GM12878 (cell line): ENCODE measurements at regions not wholly inside any gene's neighbourhood (a gene's known extent, or its start where the extent isn't known, plus 50 kb on each side); places are given as distances from the start of the nearest gene placed in this dataset.

Experiments
- ATAC-seq: fragments of 200-7000 bp; cut with Tn5 transposase; 3 replicates; pipeline ENCODE4 v1.9.1; 2020; ENCODE audit warnings: mild to moderate bottlenecking, moderate library complexity
- BruUV-seq: library from RNA; stranded (reverse); fragments of 400-500 nt; replicated peaks from 2 replicates; lab custom pipeline; 2021; lab: Mats Ljungman, UMichigan
- CTCF ChIA-PET: fragments of 300-600 bp; sonication (Branson Sonifier 250); formaldehyde crosslinking; extraction: SDS; loops from one replicate; lab custom pipeline; 2021; ENCODE audit warnings: inconsistent platforms; lab: Yijun Ruan, JAX
- POLR2A ChIA-PET: fragments of 350-600 bp; formaldehyde crosslinking; extraction: SDS; loops from one replicate; lab custom pipeline; 2021; ENCODE audit warnings: inconsistent platforms; lab: Charles Lee
- RAD21 ChIA-PET: fragments of 300-600 bp; sonication (Branson Sonifier 250); formaldehyde crosslinking; loops from one replicate; lab custom pipeline; 2023; ENCODE audit warnings: antibody characterized with exemption; ENCODE audit not compliant: unreplicated experiment; lab: Charles Lee
- SMC1A ChIA-PET: fragments of 300-600 bp; sonication (Branson Sonifier 250); formaldehyde crosslinking; loops from one replicate; lab custom pipeline; 2023; ENCODE audit not compliant: unreplicated experiment, uncharacterized antibody; lab: Charles Lee
- DNase-seq: peaks from one replicate; pipeline ENCODE4 v3.0.0-alpha.2; 2011; ENCODE audit warnings: low read depth, low spot score
- FAIRE-seq: peaks from 3 replicates; lab custom pipeline; 2011; peaks lifted over from hg19 to GRCh38; lab: Jason Lieb, UNC
- H2AFZ ChIP-seq: 2 replicates; pipeline ENCODE4 v1.6.0; 2011; ENCODE audit warnings: low read depth, low read length, control low read depth; ENCODE audit not compliant: control insufficient read depth
- H3K27ac ChIP-seq: 2 replicates; pipeline ENCODE4 v1.5.1; 2011; ENCODE audit warnings: control low read depth; ENCODE audit not compliant: control insufficient read depth, insufficient read depth
- H3K27me3 ChIP-seq, 2 experiments: replicated peaks in 1 of 2; 2 replicates each; pipeline versions ENCODE4 v1.6.0 to v1.6.1; 2011; ENCODE audit warnings: low read length in 1 of 2; ENCODE audit not compliant: control insufficient read depth in 2 of 2, insufficient read depth in 2 of 2
- H3K36me3 ChIP-seq, 2 experiments: 2 replicates each; pipeline ENCODE4 v1.5.1; 2011; ENCODE audit warnings: low read length in 1 of 2; ENCODE audit not compliant: control insufficient read depth in 2 of 2, insufficient read depth in 2 of 2
- H3K4me1 ChIP-seq: 2 replicates; pipeline ENCODE4 v1.6.1; 2011; ENCODE audit warnings: mild to moderate bottlenecking, low read length, moderate library complexity, mixed read lengths; ENCODE audit not compliant: control insufficient read depth, insufficient read depth
- H3K4me2 ChIP-seq: 2 replicates; pipeline ENCODE4 v1.6.0; 2011; ENCODE audit warnings: control low read depth; ENCODE audit not compliant: control insufficient read depth, insufficient read depth
- H3K4me3 ChIP-seq: fragments of 200-600 bp; sonication (generic); 2 replicates; pipeline ENCODE4 v1.5.1; 2016
- H3K79me2 ChIP-seq: 2 replicates; pipeline ENCODE4 v1.6.0; 2011; ENCODE audit warnings: low read length; ENCODE audit not compliant: control insufficient read depth, insufficient read depth
- H3K9ac ChIP-seq: 2 replicates; pipeline ENCODE4 v1.8.0; 2011; ENCODE audit warnings: low read length, control low read depth, mixed read lengths; ENCODE audit not compliant: control insufficient read depth, insufficient read depth
- H3K9me3 ChIP-seq: replicated peaks from 3 replicates; pipeline ENCODE4 v1.5.1; 2011; ENCODE audit warnings: mild to moderate bottlenecking, low read length; ENCODE audit not compliant: control insufficient read depth, insufficient read depth
- H4K20me1 ChIP-seq: 2 replicates; pipeline ENCODE4 v1.6.0; 2011; ENCODE audit not compliant: control insufficient read depth, insufficient read depth
- EZH2 ChIP-seq: IDR thresholded peaks from 2 replicates; pipeline ENCODE4 v1.6.1; 2012; ENCODE audit warnings: low read depth, mild to moderate bottlenecking, control low read depth, inconsistent platforms, low read length, borderline replicate concordance; ENCODE audit not compliant: control insufficient read depth
- MYB ChIP-seq: fragments of 150-350 bp; IDR thresholded peaks from 2 replicates; pipeline ENCODE4 v1.6.1; 2014; ENCODE audit warnings: mild to moderate bottlenecking, low read depth, low read length, borderline replicate concordance
- NFIC ChIP-seq: IDR thresholded peaks from 2 replicates; pipeline ENCODE4 v1.6.1; 2012; ENCODE audit warnings: low read depth, mild to moderate bottlenecking, inconsistent platforms, low read length, moderate library complexity
- TCF7 ChIP-seq: IDR thresholded peaks from 2 replicates; pipeline ENCODE4 v1.6.1; 2014; ENCODE audit warnings: antibody characterized with exemption, borderline replicate concordance
- WGBS: methylation state at CpG from one replicate; pipeline ENCODE4 v1.1.6; 2016; ENCODE audit warnings: low lambda C conversion rate; ENCODE audit not compliant: insufficient replicate concordance, insufficient coverage; ENCODE audit errors: missing lambda C conversion rate; 5-methylcytosine and 5-hydroxymethylcytosine counted together
- in situ Hi-C: fragments of 300-500 bp; cut with MboI; formaldehyde crosslinking; loops from 9 replicates; pipeline ENCODE4 v1.14.3; 2018; ENCODE audit warnings: mixed read lengths
- intact Hi-C: fragments of 100-400 bp; cut with micrococcal nuclease; formaldehyde crosslinking; loops from one replicate; pipeline ENCODE4 v1.14.2; 2022; ENCODE audit not compliant: unreplicated experiment
- TF ChIP-seq, protein P1 (sequence below): fragments of 450-650 bp; formaldehyde crosslinking; IDR thresholded peaks from 2 replicates; pipeline ENCODE4 v1.4.0; 2022; ENCODE audit warnings: mild to moderate bottlenecking, moderate library complexity

DNA sequence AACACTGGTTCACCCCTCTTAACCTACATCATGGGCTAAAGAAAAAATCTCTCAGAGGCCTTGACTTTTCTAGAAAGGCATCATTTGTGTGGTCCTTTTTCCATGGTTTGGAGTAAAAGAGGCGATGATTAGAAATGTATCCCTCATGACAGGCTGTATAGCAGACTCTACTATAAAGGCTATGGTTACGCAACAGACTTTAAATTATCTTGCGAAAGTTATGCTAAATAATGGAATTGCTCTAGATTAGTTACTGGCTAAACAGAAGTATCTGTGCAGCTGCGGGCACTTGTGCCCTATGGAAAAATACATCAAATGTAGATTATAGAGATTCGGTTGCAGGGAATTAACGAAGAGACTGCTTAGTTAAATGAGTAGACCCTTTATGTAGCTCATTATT lies 101.6 kb downstream of the TMEM47 start (continued):
- TF ChIP-seq, protein P1, sequence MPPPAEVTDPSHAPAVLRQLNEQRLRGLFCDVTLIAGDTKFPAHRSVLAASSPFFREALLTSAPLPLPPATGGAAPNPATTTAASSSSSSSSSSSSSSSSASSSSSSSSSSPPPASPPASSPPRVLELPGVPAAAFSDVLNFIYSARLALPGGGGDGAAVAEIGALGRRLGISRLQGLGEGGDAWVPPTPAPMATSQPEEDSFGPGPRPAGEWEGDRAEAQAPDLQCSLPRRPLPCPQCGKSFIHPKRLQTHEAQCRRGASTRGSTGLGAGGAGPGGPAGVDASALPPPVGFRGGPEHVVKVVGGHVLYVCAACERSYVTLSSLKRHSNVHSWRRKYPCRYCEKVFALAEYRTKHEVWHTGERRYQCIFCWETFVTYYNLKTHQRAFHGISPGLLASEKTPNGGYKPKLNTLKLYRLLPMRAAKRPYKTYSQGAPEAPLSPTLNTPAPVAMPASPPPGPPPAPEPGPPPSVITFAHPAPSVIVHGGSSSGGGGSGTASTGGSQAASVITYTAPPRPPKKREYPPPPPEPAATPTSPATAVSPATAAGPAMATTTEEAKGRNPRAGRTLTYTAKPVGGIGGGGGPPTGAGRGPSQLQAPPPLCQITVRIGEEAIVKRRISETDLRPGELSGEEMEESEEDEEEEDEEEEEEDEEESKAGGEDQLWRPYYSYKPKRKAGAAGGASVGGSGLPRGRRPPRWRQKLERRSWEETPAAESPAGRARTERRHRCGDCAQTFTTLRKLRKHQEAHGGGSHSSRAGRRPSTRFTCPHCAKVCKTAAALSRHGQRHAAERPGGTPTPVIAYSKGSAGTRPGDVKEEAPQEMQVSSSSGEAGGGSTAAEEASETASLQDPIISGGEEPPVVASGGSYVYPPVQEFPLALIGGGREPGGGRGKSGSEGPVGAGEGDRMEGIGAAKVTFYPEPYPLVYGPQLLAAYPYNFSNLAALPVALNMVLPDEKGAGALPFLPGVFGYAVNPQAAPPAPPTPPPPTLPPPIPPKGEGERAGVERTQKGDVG (CRISPR knock-in tag) = no peak

GRCh38 chrX:34546366-34546765 lies 110.7 kb downstream of the TMEM47 start:
- RAD21 ChIA-PET = no interaction called here
- no peak for ATAC-seq
- FAIRE-seq = no peak
- SMC1A ChIA-PET = no interaction called here
- H3K79me2 ChIP-seq = no peaks in the 10 kb centered on the region
- CTCF ChIA-PET = no interaction called here
- no TSS peak for BruUV-seq
- H3K4me1 ChIP-seq = no peaks in the 10 kb centered on the region
- no peak overlapping the region for H3K27ac ChIP-seq
- H3K4me3 ChIP-seq = no peak overlapping the region
- DNase-seq = no peak
- WGBS = 17% methylated on average over 4 of the region's 4 CpGs
- POLR2A ChIA-PET = no interaction called here
- H3K9me3 ChIP-seq = no peaks in the 10 kb centered on the region
- no peaks in the 10 kb centered on the region for H4K20me1 ChIP-seq
- H3K27me3 ChIP-seq = no peaks in the 10 kb centered on the region
- H2AFZ ChIP-seq = no peak overlapping the region
- in situ Hi-C loops (no loop called here), intact Hi-C loops (no loop called here)
- no peaks in the 10 kb centered on the region for H3K36me3 ChIP-seq
- H3K4me2 ChIP-seq = no peak overlapping the region
- H3K9ac ChIP-seq = no peak overlapping the region
- TF ChIP-seq TCF7 = no peak
- TF ChIP-seq EZH2 = no peak
- TF ChIP-seq NFIC = no peak
- TF ChIP-seq MYB = no peak
- TF ChIP-seq, all 136 proteins: peak for 0
